ENCODE measurements at regions not wholly inside any gene's neighbourhood (a gene's known extent, or its start where the extent isn't known, plus 50 kb on each side); places are given as distances from the start of the nearest gene placed in this dataset.

DNA sequence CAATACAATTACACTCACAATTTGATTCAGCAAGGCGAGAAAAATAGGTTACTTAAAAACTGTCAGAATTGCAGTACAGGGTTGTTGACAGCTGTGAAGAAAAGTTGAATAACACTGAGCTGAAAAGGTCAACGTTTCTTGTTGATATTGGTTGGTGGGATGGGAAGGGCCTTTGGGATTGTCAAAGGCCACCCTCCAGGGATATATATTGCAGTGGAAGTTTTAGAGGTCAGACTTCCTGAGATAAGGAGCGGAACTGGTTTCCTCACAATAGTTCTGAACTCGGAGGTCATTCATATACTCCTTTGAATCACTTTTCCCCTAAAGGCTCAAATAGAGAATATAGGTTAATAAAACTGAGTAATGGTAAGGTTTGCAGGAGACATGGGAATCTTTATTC, 417.2 kb downstream of the RAPGEF2 start:
- peaks cover 6% of the 10 kb centered on the region for H3K9me3 Mint-ChIP-seq
- no peak for DNase-seq
- H3K27ac Mint-ChIP-seq = no peak overlapping the region
- H3K4me3 Mint-ChIP-seq = no peak overlapping the region
- TF ChIP-seq, protein P1, sequence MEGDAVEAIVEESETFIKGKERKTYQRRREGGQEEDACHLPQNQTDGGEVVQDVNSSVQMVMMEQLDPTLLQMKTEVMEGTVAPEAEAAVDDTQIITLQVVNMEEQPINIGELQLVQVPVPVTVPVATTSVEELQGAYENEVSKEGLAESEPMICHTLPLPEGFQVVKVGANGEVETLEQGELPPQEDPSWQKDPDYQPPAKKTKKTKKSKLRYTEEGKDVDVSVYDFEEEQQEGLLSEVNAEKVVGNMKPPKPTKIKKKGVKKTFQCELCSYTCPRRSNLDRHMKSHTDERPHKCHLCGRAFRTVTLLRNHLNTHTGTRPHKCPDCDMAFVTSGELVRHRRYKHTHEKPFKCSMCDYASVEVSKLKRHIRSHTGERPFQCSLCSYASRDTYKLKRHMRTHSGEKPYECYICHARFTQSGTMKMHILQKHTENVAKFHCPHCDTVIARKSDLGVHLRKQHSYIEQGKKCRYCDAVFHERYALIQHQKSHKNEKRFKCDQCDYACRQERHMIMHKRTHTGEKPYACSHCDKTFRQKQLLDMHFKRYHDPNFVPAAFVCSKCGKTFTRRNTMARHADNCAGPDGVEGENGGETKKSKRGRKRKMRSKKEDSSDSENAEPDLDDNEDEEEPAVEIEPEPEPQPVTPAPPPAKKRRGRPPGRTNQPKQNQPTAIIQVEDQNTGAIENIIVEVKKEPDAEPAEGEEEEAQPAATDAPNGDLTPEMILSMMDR (IDR thresholded peaks at IDR 0.05) = no peak
- H3K4me1 Mint-ChIP-seq (ENCODE audit: low read depth) = no peaks in the 10 kb centered on the region; the same call in 1 of the 2 replicates
- H3K27me3 Mint-ChIP-seq (ENCODE audit: insufficient read depth) = peaks cover 2% of the 10 kb centered on the region; the same call in 1 of the 2 replicates
- H3K36me3 Mint-ChIP-seq (ENCODE audit: low read depth) = no peaks in the 10 kb centered on the region

GRCh38 chr4:159526172-159526571, 423.3 kb downstream of the RAPGEF2 start:
- TF ChIP-seq, protein P1 (IDR thresholded peaks at IDR 0.05) = no peak
- Mint-ChIP-seq H3K4me1 (ENCODE audit: low read depth) (no peaks in the 10 kb centered on the region), H3K9me3 (peaks cover 6% of the 10 kb centered on the region), H3K4me3 (no peak overlapping the region), H3K36me3 (ENCODE audit: low read depth) (no peaks in the 10 kb centered on the region), H3K27me3 (ENCODE audit: insufficient read depth) (0 out of 2 replicates have a peak, but pooled peaks cover 2% of the 10 kb centered on the region), H3K27ac (no peak overlapping the region)
- DNase-seq = no peak

- H3K27ac Mint-ChIP-seq = no peak overlapping the region
- H3K4me3 Mint-ChIP-seq = no peak overlapping the region
- no peaks in the 10 kb centered on the region for H3K9me3 Mint-ChIP-seq
- H3K27me3 Mint-ChIP-seq (ENCODE audit: insufficient read depth) = peaks cover 2% of the 10 kb centered on the region
- no peaks in the 10 kb centered on the region for H3K36me3 Mint-ChIP-seq (ENCODE audit: low read depth)
- TF ChIP-seq, protein P1 (IDR thresholded peaks at IDR 0.05) = no peak
- DNase-seq = no peak
- H3K4me1 Mint-ChIP-seq (ENCODE audit: low read depth) = no peaks in the 10 kb centered on the region
These were observed 431.8 kb downstream of the RAPGEF2 start for GRCh38 chr4:159534655-159535054.

DNA sequence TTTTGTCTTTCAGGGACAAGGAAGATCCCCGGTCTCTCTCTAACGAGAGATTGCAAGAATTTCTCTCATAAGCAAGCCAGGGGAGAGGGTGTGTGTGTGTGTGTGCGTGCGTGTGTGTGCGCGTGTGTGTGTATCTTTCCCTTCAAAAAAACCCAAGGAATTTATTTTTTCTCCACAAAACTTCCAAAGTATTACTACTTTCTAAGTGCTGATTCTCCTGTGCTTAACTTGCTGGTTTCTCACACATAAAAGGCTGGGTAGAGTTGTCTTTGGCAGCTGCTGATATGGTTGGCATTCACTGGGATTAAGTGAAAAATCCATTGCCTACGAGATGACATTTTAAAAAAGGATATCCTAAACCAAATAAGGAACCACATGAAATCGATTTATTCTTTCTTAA, 435.7 kb downstream of the RAPGEF2 start:
- H3K4me3 Mint-ChIP-seq = no peak overlapping the region
- H3K4me1 Mint-ChIP-seq (ENCODE audit: low read depth) = no peaks in the 10 kb centered on the region
- H3K27ac Mint-ChIP-seq = no peak overlapping the region
- H3K36me3 Mint-ChIP-seq (ENCODE audit: low read depth) = no peaks in the 10 kb centered on the region
- H3K9me3 Mint-ChIP-seq = no peaks in the 10 kb centered on the region
- TF ChIP-seq, protein P1 (IDR thresholded peaks at IDR 0.05) = no peak
- DNase-seq = no peak
- peaks cover 1% of the 10 kb centered on the region for H3K27me3 Mint-ChIP-seq (ENCODE audit: insufficient read depth)

DNA sequence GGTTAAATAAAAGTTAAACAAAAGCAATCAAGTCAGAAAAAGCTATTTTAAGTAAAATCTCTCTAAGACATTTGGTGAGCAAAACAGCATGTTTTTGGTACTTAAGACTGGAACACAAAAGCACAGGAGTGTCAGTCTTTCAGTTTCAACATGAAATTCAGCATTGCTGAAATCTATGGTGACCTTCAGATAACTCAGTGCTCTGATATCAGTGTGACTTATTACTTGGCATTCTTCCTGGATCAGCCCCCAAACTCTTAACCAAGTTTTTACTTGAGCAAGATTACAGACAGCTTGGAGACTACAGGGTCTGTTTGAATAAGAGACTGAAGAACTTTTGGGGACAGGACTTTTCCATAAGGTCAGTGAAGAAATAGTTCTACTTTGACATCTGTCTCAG, 437.2 kb downstream of the RAPGEF2 start:
- DNase-seq = no peak
- Mint-ChIP-seq H3K9me3 (no peaks in the 10 kb centered on the region), H3K4me1 (ENCODE audit: low read depth) (no peaks in the 10 kb centered on the region), H3K4me3 (no peak overlapping the region), H3K36me3 (ENCODE audit: low read depth) (no peaks in the 10 kb centered on the region), H3K27ac (no peak overlapping the region), H3K27me3 (ENCODE audit: insufficient read depth) (peaks cover 1% of the 10 kb centered on the region)
- TF ChIP-seq, protein P1 (IDR thresholded peaks at IDR 0.05) = no peak

DNA sequence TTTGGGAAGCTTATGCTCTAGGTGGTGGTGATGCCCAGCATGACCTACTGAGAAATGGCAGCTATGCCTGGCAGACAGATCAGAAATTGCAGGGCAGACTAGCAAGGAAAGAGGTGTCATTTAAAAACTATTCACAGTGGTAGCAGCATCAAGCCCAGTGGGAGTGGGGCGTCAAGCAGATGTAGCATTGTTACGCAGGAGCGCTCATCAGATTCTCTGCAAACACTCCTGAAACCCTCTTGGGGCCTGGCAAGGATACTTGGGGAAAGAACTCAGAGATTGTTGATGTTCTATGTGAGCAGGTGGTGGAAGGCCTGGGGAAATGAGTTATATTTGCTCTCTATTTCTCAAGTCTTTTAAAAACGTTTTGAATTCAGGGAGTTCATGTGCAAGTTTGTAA, 437.6 kb downstream of the RAPGEF2 start:
- H3K9me3 Mint-ChIP-seq = no peaks in the 10 kb centered on the region
- TF ChIP-seq, protein P1 (IDR thresholded peaks at IDR 0.05) = no peak
- H3K27me3 Mint-ChIP-seq (ENCODE audit: insufficient read depth) = peaks cover 1% of the 10 kb centered on the region
- H3K27ac Mint-ChIP-seq = no peak overlapping the region
- no peaks in the 10 kb centered on the region for H3K4me1 Mint-ChIP-seq (ENCODE audit: low read depth)
- H3K36me3 Mint-ChIP-seq (ENCODE audit: low read depth) = no peaks in the 10 kb centered on the region
- DNase-seq = no peak
- no peak overlapping the region for H3K4me3 Mint-ChIP-seq
